PC-3 (cell line): ENCODE measurements at regions not wholly inside any gene's neighbourhood (a gene's known extent, or its start where the extent isn't known, plus 50 kb on each side); places are given as distances from the start of the nearest gene placed in this dataset.

Source experiments
- EZH2 ChIP-seq: fragments of 300-600 bp; sonication (generic); IDR thresholded peaks from one replicate; pipeline ENCODE4 v1.6.1; 2017; ENCODE audit warnings: antibody characterized with exemption, mild to moderate bottlenecking, low read length; ENCODE audit not compliant: unreplicated experiment
- EZH2phosphoT487 ChIP-seq: fragments of 300-600 bp; sonication (generic); IDR thresholded peaks from 2 replicates; pipeline ENCODE4 v1.6.1; 2018; ENCODE audit warnings: mild to moderate bottlenecking, antibody characterized with exemption, low read length, borderline replicate concordance
- TF ChIP-seq, protein P1 (sequence below): fragments of 300-600 bp; sonication (generic); conservative IDR thresholded peaks from 2 replicates; pipeline ENCODE4 v1.5.1; 2017; ENCODE audit warnings: antibody characterized with exemption, low read depth, mild to moderate bottlenecking, low read length

DNA sequence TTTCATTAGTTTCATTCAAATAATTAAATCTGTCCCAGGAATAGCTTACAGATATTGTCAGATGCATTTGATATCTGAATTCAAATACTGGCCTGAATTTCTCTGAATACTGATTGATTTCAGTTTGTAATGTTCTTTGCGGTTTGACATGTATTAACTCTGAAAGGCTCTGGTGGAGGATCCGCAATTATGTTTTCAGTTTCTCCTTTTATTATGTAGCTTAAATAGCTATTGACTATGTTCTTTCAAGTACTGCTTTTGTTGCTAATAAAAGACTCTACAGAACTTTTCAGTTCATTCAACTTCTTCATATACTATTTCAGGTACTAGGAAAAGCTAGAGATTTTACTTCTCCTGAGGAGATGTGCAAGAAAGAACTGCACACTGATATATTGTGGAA, 2085.4 kb upstream of the RAG2 start:
- TF ChIP-seq, protein P1, sequence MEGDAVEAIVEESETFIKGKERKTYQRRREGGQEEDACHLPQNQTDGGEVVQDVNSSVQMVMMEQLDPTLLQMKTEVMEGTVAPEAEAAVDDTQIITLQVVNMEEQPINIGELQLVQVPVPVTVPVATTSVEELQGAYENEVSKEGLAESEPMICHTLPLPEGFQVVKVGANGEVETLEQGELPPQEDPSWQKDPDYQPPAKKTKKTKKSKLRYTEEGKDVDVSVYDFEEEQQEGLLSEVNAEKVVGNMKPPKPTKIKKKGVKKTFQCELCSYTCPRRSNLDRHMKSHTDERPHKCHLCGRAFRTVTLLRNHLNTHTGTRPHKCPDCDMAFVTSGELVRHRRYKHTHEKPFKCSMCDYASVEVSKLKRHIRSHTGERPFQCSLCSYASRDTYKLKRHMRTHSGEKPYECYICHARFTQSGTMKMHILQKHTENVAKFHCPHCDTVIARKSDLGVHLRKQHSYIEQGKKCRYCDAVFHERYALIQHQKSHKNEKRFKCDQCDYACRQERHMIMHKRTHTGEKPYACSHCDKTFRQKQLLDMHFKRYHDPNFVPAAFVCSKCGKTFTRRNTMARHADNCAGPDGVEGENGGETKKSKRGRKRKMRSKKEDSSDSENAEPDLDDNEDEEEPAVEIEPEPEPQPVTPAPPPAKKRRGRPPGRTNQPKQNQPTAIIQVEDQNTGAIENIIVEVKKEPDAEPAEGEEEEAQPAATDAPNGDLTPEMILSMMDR, result no peak
- TF ChIP-seq EZH2 (no peak), EZH2phosphoT487 (no peak)
